Lower leg skin (tissue), 4 donors: ENCODE measurements at regions not wholly inside any gene's neighbourhood (a gene's known extent, or its start where the extent isn't known, plus 50 kb on each side); places are given as distances from the start of the nearest gene placed in this dataset.

Experiments
- DNase-seq, 2 donors: peaks; one replicate each; pipeline ENCODE4 v3.0.0-alpha.2; 2019; ENCODE audit warnings: low spot score in 2 of 2
- H3K4me3 ChIP-seq: fragments of 200-600 bp; sonication (generic); 2 replicates; pipeline ENCODE4 v1.5.1; 2017; ENCODE audit warnings: mild to moderate bottlenecking, low read depth; ENCODE audit not compliant: poor library complexity, severe bottlenecking
- CTCF ChIP-seq, 3 donors: fragments of 450-650 bp; IDR thresholded peaks; one replicate each; pipeline ENCODE4 v1.5.1; 2016; ENCODE audit warnings: antibody characterized with exemption in 3 of 3, mild to moderate bottlenecking in 3 of 3, moderate library complexity in 2 of 3
- POLR2A ChIP-seq, 2 donors: fragments of 450-650 bp; IDR thresholded peaks; one replicate each; pipeline ENCODE4 v1.6.1; 2016 to 2017; ENCODE audit warnings: antibody characterized with exemption in 2 of 2, mild to moderate bottlenecking in 1 of 2, moderate library complexity in 1 of 2
- WGBS, 2 donors: methylation state at CpG; one replicate each; pipeline ENCODE4 v1.1.5; 2018; 5-methylcytosine and 5-hydroxymethylcytosine counted together
- intact Hi-C: fragments of 100-400 bp; cut with DNase I; formaldehyde crosslinking; loops from one replicate; pipeline ENCODE4 v1.15.0; 2023; ENCODE audit warnings: low total_unique reads

GRCh38 chr21:43352154-43352537, 74.8 kb downstream of the SIK1 start:
- WGBS, 2 donors = 92 to 96% methylated on average over 8 of the region's 8 CpGs
- H3K4me3 ChIP-seq = no peak overlapping the region
- no peak for TF ChIP-seq CTCF (IDR thresholded peaks at IDR 0.05)
- no peak for TF ChIP-seq POLR2A (IDR thresholded peaks at IDR 0.05)
- intact Hi-C loops = no loop called here
- DNase-seq = no peak

GRCh38 chr21:43351501-43352153, 75.3 kb downstream of the SIK1 start:
- H3K4me3 ChIP-seq = no peak overlapping the region
- WGBS, 2 donors = 72 to 80% methylated on average over 13 of the region's 13 CpGs

GRCh38 chr21:43349644-43350043, 77.3 kb downstream of the SIK1 start:
- intact Hi-C loops = no loop called here
- no peak overlapping the region for H3K4me3 ChIP-seq
- DNase-seq = no peak
- TF ChIP-seq POLR2A (IDR thresholded peaks at IDR 0.05) (no peak), CTCF (IDR thresholded peaks at IDR 0.05) (no peak)
- 74 to 76% methylated on average over 9 of the region's 9 CpGs for WGBS, 2 donors

More at GRCh38 chr21:43351501-43352153, 75.3 kb downstream of the SIK1 start:
- intact Hi-C loops = no loop called here
- TF ChIP-seq POLR2A (IDR thresholded peaks at IDR 0.05) (no peak), CTCF (IDR thresholded peaks at IDR 0.05) (no peak)
- DNase-seq = no peak

GRCh38 chr21:43348801-43349261, 78.1 kb downstream of the SIK1 start:
- intact Hi-C loops = no loop called here
- no peak for DNase-seq
- 31 to 47% methylated on average over 12 to 22 of the region's 22 CpGs for WGBS, 2 donors
- H3K4me3 ChIP-seq = no peak overlapping the region
- TF ChIP-seq POLR2A (IDR thresholded peaks at IDR 0.05) (no peak), CTCF (IDR thresholded peaks at IDR 0.05) (no peak)

GRCh38 chr21:43348170-43348766, 78.7 kb downstream of the SIK1 start:
- intact Hi-C loops = no loop called here
- no peak overlapping the region for H3K4me3 ChIP-seq
- TF ChIP-seq POLR2A (IDR thresholded peaks at IDR 0.05) = no peak
- no peak for TF ChIP-seq CTCF (IDR thresholded peaks at IDR 0.05)
- DNase-seq = no peak
- WGBS, 2 donors = 68 to 76% methylated on average over 13 to 15 of the region's 15 CpGs
